GM21786 (cell line): ENCODE measurements at regions not wholly inside any gene's neighbourhood (a gene's known extent, or its start where the extent isn't known, plus 50 kb on each side); places are given as distances from the start of the nearest gene placed in this dataset.

ENCODE experiments used
- ATAC-seq: cut with Tn5 transposase; IDR thresholded peaks from one replicate; pipeline ENCODE4 v1.9.1; 2021; ENCODE audit not compliant: unreplicated experiment

DNA sequence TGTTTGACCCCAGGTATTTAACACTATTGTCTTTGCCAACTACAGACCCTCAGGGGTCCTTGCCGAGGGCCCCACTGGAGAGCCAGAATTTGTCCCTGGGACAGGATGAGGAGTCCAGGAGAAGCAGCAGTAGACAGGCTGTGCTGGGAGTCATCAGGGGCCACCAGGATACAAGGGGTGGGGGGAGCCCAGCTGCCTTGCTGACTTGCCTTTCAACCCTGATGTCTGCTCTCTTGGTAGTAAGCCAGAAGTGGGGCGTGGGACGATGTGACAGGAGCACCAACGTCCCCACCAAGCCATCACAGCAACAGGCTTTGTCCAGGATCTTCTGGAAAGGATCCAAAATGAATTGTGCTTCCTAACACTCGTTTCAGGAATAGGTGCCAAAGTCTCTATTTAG is 62.4 kb upstream of the CDCA7L start:
- ATAC-seq = no peak

DNA sequence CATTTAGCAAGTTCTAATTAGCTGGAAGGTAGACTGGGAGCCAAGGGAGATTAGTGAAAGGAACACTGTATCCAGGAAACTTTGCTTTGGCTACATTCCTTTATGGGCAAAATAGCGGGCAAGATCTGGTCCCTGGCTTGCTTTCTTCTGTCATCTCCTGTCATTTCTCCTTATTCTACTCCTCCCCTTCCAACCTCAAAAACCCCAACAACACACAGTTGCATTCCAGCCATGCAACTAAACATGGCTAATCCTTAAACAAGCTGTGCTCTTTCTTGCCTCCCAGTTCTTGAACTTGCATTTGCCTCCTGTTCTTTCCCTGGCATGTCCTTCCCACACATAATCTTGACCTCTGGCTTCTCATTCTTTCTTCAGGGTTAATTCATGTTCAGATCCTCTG is 59.5 kb upstream of the CDCA7L start:
- ATAC-seq = no peak

DNA sequence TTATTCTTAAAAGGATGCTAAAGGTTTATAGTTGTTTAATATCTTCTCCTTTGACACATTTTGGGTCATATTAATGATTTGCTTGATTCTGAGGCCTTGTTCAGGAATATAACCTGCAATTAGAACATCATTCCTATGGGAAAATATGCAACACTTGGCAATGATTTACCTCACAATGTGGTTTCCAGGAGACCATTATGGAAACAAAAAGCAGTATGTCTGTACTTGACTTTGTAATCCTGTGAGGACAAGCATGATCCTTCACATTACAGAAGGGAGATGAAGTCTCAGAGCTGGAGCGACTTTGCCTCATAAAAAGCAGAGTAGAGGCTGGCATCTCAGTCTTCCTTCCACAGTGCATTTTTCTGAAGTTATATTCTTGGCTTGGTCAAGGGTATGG is 57.0 kb upstream of the CDCA7L start:
- ATAC-seq = no peak

DNA sequence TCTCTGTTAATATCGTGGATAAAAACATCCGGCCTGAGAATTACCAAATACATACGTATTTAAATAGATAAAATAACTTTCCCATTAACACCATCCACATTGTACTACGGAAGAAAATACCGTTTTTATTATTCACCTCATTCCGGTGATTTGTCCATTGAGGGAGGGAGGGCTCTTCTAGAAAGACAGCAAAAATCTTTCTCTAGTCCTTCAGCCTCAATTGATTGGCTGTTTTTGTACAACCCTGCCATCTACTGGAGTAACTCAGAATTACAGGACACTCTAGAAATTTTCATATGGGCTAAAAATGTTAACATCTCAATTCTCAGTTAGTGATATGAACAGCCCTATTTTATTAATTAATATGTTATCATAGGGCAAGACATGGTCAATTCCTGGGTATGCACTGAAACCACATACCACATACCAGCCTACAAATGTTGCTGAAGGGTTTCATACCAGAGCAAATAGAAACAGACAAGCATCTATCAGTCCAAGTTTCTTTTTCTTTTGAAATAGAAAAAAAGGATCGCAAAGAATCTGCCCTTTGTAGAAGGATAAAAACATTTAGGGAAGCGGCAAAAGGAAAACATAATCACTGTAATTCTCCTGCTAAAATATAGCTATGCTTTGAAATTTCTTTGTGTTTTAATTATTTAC is 55.8 kb upstream of the CDCA7L start:
- peak; percentile 60 for ATAC-seq

DNA sequence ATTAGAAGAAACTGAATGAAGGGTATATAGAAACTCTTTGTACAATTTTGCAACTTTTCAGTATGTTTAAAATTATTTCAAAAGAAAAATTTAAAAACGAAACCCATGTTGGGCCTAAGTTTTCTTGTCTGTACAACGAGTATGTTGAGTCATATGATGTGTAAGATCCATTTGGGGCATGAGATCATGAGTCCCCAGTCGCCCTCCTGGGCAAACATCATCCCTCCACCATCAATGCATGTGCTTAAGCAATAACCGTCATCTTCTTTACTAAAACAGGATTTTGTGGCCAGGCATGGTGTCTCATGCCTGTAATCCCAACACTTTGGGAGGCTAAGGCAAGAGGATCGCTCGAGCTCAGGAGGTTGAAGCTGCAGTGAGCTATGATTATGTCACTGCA is 54.2 kb upstream of the CDCA7L start:
- ATAC-seq = no peak

DNA sequence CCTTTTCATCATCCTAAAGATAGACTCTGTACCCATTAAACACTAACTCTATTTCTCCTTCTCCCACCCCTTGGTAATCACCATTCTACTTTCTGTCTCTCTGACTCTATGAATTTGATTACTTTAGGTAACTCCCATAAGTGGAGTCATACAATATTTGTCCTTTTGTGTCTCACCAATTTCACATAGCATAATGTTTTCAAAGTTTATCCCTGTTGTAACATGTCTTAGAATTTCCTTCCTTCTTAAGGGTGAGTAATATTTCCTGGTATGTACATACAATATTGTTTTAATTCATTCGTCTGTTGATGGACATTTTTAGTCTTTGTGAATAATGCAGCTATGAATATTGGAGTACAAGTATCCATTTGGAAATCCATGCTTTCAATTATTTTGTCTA is 50.9 kb upstream of the CDCA7L start:
- no peak for ATAC-seq
